Hematopoietic multipotent progenitor cell treated with erythropoietin and hydrocortisone succinate and interleukin-3 and kit ligand, for 6 days (in vitro differentiated cells): ENCODE measurements at regions not wholly inside any gene's neighbourhood (a gene's known extent, or its start where the extent isn't known, plus 50 kb on each side); places are given as distances from the start of the nearest gene placed in this dataset.

Experiments
- DNase-seq: peaks from one replicate; pipeline ENCODE4 v3.0.0-alpha.2; 2015

DNA sequence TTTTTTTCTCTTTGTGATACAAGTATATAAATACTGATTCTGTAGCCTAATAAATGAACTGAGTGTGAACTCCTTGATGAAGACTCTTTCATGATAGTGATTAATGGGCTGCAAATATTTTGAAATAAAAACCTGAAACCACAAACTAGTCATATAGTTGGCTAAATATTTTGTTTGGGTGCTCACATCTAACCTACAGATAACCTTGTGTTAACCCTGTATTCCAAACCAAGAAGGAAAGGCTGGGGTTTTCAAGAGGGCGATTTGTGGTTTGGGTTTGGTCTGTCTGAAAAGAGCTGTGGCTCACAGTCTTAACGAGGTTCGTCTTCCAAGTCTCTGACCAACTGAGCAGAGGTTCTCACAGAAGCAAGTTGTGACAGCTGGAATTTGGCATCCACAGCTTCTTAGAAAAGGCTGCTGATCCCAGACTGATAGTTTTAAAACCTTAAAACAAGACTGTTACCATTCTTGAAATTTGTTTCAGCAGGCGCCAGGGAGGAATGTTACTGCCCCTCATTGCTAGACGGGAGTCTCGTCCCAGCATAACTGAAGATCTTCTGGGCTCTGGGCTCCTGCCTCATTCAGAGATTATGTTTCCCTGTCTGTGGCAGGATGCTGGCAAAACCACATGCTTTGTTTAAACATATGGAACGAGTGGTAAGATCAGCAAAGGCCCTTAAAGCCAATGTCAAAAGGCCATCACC is 736.4 kb upstream of the MARCKS start:
- peak; percentile 6 for DNase-seq

DNA sequence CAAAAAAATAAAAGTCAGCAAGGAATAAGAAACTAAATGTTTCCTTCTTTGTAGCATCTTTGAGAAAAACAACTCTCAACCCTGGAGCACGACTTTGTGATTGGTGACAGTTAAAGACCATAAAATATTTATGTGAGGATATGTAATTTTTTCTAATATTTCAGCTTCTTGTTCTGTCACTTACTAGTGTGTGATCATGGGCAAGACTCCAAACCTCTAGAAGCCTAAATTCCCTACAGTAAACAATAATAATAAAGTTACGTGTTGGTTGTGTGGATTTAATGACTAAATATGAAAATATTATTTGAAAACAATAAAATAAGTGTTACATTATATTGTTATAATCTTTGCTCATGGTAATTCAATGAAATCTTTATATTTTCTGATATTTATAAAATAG is 735.6 kb upstream of the MARCKS start:
- DNase-seq, result no peak

DNA sequence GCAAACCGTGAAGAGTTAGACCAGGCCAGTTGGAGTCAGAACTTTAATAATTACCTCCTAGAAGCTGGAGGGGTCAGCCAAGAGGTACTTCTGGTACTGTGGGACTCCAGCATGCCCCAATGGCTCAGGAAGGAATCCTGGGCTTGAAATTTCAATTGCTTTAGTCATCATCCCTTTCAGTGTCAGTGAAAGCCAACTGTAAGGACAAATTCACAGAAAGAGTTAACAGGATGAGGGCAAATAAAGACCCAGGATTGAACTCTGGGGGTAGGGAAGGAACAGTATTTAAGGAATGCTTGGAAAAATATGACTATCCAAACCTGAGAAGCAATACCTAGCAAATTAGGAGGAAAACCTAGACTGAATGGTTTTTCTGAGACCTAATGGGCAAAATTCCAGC is 735.1 kb upstream of the MARCKS start:
- no peak for DNase-seq

DNA sequence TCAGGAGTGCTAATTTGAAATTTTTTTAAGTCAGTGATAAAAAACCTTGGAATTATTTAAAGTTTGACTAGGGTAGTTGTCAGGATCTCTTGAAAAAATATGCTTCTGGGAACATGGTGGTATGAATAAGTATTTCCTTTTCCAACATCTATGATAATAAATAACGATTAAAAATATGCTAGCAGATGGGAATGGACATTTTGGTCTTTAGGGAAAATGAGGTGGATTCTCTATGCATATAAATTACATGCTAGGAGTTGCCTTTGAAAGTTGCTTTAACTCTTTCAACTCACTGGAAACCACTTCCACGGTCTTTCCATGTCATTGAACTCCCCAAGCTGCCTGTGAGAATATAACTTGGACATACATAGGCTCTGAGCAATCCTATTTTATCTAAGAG is 731.5 kb upstream of the MARCKS start:
- DNase-seq, result no peak

DNA sequence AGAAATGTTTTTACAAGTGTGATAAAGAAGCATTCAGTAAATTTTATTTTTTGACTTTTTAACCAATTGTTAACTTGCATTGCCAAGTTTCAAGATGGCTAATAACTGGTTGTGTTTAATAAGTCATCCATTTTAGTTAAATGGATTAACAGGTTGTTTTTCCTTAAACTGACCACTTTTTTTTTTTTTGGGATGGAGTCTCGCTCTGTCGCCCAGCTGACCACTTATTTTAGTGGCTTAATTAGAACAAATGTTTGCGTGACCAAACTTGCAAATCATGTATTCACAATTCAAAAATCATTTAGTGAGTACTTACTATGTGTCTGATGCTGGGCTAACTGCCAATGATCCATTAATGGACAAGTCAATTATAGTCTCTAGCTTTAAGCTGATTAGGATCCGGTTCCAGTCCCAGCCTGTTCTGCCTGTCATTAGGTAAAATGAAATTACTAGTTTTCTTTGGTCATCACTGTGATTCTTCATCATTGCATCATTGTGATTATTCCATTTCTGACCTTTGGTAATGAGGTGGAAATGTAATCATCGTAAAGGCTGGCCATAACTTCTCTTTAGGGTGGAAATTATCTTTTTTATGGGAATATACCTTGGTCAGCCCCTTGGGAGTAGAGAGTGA is 729.2 kb upstream of the MARCKS start:
- no peak for DNase-seq

DNA sequence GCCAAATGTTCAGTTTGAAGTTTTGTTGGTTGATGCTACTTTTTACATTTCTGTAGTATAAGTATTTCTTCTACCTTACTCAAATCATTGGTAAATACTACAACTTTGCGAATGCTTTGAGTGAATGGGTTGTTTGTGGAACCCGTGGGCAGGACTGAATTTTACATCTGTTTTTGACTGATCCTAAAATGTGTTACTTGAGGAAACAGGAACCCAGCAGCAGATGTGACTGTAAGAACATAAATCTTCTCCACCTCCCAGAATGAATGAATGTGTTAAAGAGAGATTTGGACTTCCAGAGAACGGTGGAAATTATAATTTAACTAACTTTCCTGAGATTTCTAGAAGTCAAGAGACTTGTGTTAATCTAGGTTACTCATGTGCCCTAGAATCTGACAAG is 728.5 kb upstream of the MARCKS start:
- no peak for DNase-seq

DNA sequence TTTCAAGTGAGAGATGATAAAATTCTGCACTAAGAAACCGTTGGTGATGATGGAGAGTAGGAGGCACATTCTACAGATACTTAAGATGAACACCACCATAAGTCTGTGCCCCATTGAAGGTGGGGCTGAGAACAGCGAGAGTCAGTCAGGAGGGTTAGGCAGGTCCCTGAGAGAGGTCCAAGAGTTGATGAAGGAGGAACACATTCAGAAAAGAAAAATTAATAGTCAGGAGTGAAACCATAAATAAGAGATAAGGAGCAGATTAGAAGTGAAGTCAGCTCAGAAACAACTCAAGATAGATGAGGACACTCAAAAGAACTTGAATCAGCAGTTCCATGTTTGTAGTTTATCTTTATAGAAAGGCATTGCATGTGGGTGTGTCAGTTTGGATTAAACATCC is 727.2 kb upstream of the MARCKS start:
- no peak for DNase-seq

DNA sequence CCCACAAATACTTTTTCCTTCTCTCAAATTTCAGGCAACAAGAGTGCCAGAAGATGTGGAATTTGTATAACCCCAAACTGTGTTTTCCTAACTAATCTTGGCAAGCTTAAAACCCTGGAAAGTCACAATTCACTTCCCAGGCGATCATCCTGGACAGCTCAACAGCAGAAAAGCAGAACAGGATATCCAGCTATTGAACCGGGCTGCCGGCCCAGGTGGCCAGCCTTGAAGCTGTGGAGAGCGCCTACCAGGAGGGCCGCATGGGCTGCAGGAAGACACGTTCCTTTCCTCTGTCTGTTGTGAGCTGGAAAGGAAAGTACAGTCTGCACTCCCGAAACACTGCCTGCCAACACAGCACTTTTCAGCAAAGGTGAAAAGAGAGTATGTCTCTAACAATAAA is 719.7 kb upstream of the MARCKS start:
- no peak for DNase-seq

DNA sequence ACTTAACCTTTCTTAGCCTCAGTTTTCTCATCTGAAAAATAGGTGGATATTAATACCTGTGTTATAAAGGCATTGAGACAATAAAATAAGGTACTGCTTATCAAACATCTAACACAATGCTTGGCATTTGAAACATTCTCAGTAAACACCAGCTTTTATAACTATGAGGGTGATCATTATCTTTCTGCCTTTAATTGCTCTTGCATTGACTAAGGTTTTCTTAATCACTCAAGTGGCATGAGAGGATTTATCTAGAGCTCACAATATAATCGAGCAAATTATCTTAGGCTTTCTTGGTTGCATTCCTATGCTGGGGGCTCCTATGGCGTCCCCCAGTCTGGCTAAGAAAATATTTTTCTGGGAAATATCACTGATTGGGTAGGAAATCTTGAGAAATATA is 716.4 kb upstream of the MARCKS start:
- DNase-seq, result no peak

DNA sequence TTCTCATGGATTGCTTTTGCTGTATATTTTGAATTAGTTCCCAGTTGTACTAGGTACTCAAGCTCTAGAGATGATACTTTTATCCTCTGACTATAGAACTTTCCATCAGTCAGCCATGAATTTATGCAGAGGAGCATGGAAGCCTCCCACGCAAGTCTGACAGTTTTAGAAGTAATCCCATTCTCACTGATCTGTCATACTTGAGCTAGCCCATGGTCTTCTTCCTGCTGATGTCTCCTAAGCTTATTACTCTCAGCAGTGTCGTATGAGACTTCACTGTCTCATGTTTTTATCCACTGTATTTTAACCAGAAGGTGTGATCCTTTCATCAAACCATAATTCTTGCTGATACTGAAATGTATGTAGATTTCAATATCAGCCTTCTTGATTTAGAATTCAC is 715.2 kb upstream of the MARCKS start:
- no peak for DNase-seq

DNA sequence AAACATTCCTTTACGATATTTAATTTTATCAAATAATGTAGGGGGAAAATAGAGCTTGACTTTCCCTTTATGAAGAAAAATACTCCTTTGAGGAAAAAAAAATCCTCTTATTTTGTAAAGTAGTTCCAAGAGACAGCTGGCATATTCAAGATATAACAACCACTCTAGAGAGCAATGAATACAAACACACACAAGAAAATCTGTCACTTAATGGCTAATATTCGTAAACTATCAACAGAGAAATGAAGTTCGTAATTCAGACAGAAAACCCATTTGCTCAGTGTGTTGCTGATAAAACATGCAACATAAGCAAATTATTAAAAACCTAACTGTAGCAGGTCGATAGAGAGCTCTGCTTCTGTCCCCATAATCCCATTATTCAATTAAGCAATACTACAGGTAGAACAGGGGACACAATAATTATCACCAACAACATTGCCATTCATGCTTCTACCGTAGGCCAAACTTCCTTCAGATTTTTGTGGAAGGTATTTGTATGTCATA is 714.4 kb upstream of the MARCKS start:
- DNase-seq, result no peak

DNA sequence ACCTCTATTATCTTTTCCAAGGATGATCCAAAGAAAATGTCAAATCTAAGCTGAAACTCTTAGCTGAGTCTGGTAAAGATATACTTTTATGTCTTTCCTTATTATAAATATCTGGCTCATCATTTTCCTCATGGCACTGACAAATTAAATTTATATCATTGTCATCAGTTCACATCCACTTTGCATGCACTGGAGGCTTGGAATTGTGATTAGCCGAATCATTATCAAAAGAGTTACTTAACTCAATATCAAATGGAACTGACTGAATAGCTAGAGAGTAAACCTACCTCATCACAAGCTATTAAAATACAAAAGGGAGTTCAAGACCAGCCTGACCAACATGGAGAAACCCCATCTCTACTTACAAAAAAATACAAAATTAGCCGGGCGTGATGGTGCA is 713.9 kb upstream of the MARCKS start:
- no peak for DNase-seq

DNA sequence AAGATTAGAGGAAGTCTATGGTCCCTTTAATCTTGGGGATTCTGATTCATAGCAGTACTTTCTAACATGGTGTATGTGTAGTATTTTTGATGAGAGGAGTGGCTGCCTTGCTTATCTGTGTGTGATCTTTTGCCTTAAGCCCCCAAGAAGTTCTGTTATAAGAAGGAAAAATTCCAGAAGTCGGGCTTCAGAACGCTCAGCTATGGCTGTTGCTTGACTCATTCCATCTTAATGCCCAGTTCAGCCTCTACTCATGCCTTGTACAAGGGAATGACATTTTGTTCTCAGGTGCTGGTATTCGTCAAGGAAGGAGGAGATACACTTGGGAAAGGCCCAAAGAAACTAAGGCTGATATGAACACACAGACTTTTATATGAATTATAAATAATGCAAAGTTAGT is 713.0 kb upstream of the MARCKS start:
- DNase-seq, result no peak

DNA sequence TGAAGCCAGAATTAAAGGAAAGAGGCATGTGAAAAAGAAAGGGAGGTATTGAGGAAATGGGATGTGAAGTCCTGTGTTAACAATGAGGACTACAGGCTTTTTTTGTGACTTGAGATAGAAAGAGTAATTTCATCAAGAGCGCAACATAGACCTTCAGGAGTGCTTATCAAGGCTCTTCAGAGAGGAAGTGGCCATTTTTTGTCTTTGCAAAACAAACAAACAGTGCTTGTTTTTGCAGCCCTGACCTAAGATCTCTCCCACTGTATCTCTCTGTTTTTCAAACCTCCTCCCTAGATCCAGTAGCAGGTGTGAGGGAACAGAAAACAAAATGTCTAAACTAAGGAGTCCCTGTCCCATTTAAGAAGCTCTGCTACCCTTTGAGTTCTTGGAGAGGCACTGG is 710.3 kb upstream of the MARCKS start:
- DNase-seq, result no peak

DNA sequence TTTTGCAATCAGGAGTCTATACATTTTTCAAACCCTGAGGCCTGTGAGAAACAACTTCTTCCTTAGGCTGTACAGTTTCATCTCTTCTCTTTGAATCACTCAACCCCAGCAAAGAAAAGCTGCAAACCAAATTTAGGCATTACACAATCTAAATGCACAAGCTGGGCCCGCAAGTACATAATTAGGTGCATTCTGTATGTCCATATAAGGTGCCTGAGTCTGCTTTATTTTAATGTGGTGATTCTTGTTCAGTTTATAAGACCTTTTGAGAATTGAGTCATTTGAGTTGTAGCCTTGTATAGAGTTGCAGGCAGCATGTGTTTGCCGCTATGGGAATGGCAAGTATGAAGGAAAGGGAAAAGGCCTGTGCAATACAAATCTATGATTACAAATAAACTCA is 709.6 kb upstream of the MARCKS start:
- no peak for DNase-seq

DNA sequence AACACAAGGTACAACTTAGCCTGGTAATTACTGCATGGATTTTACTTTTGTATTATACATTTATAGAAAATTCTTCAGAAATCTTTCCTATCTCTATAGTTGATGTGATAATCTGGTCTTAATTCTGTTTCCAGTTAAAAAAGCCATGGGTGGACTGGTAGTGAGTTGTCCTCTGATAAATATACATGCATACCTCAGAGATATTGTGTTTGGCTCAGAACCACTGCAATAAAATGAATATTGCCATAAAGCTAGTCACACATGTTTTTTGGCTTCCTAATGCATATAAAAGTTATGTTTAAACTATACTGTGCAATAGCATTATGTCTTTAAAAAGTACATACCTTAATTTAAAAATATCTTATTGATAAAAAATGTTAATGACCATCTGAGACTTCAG is 708.6 kb upstream of the MARCKS start:
- DNase-seq, result no peak

DNA sequence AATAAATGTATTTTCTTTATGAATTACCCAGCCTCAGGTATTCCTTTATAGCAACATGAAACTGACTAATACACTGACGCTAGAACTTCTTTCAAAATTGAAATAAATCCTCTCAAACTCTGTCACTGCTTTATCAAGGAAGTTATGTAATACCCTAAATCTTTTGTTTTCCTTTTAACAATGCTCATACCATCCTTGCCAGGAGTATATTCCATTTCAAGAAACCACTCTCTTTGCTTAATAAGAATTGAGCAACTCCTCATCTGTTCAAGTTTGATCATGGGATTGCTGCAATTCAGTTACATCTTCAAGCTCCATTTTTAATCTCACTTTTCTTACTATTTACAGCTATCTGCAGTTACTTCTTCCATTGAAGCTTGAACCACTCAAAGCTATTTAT is 707.6 kb upstream of the MARCKS start:
- no peak for DNase-seq

DNA sequence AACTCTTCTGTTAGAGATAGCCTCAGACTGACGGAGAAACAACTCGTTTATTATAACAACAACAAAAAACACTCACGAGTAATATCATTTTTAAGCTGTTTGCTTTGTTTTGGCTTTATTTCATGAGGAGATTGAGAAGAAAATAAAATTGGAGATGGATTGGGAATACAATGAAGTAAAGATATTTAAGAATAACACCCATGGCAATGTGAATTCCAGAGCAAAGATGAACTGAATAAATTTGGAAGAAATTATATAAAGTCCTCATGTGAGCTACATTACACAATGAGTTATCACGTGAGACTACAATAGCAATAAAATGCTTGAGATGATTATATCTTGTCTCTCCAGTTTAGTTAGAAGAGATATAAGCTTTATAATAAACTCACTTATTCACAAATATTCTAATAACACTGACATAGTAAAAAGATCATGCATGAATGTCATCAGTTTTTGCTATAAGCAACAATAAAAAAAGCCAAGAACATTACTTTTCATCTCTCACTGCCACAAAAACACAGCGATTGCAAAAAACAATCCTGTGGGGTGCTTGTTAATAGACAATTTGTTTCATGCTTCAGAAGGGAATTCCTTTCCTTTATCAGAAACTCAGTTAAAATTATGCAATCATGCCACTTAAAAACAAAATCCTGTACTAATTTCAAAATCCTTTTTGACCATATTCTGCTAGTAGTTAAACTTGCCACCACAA is 696.7 kb upstream of the MARCKS start:
- DNase-seq, result no peak

DNA sequence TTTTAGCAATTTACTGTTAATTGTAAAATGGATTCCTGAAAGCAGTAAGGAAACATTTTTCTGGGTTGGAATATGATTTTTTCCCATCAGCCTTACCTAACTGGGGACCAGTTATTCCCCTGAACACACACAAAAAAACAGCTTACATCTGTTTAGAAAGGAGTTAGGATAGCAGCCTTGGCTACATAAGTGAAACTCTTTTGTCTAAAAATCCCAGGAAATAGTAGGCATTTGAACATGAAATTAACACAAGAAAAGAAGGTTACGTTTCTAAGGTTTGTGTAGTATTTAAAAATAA is 696.2 kb upstream of the MARCKS start:
- no peak for DNase-seq

DNA sequence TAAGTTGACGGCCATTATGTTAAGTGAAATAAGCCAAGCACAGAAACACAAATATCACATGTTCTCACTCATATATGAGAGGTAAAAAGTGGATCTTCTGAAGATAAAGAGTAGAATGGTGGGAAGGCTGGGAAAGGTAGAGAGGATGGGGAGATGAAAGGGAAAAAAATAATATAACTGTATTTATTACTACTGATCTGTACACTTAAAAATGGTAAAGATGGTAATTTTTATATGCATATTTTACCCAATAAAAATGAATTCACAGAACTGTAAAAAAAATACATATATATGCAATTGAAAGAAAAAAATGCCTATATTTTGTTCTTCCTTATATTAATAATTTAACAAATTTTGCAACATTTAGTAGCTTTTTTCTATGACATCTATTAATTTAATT is 694.4 kb upstream of the MARCKS start:
- no peak for DNase-seq

DNA sequence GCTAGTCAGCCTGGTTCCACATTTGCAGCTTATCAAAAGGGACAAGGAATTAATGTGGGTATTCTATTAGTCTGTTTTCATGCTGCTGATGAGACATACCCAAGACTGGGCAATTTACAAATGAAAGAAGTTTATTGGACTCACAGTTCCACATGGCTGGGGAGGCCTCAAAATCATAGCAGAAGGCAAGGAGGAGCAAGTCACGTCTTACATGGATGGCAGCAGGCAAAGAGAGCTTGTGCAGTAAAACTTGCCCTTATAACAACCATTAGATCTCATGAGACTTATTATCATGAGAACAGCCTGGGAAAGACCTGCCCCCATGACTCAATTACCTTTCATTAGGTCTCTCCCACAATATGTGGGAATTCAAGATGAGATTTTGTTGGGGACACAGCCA is 689.1 kb upstream of the MARCKS start:
- no peak for DNase-seq

DNA sequence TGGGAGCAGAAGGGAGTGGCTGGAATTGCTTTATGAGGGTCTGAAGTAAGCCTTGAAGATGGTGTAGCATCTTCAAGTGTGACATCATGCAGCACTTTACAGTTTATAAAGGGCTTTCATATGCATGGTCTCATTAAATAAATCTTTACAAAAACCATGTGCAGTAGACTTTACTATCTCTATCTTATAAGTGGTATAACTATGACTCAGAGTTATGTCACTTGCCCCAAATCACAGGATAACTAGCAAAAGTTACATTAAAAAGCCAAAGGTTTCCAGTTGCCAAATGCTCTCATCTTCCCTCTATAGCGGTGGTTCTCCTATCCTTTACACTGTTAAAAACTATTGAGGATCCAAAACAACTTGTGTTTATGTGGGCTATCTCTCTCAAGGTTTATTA is 687.7 kb upstream of the MARCKS start:
- DNase-seq, result no peak

DNA sequence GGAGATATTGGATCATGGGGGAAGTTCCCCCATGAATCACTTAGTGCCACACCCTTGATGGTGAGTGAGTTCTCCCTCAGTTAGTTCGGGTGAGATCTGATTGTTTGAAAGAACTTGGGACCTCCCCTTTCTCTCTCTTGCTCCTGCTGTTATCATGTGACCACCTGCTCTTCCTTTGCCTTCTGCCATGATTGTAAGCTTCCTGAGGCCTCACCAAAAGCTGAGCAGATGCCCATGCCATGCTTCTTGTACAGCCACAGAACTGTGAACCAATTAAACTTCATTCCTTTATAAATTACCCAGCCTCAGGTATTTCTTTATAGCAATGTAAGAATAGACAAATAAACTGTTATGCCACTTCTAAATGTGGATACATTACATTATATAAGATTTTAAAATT is 686.7 kb upstream of the MARCKS start:
- no peak for DNase-seq

DNA sequence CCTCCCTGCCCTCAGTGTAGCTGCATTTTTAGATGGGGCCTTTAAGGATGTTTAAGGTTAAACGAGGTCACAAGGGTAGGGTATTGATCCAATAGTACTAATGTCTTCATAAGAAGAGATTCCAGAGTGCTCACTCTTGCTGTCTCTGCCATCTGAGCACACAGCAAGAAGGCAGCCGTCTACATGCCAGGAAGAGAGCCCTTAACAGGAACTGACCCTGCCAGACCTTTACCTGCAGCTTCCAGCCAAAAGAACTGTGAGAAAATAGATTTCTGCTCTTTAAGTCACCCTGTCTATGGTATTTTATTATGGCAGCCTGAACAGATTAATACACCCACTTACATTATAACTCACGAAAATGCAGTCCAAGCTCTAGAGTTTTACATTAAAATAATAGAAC is 685.3 kb upstream of the MARCKS start:
- DNase-seq, result no peak

DNA sequence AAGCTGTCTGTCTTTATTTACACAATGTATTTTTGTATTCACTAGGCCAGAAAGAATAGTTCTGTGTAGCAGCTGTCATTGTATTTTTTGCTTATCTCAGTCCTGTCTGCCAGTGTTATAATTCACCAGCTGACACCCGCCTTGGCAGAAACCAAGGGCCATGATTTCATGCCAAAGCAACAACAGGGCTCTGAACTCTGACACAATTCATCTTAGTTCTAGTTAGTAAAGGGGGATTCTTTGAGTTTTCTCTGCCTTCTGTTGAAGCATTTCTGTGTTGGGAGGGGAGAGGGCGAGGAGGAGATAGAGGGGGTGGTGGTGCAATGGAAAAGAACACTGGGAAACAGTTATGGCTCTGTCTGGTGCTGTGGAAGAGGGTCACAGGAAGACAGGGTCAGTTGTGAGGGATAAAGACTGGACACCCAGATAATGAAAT is 684.6 kb upstream of the MARCKS start:
- DNase-seq, result no peak
